Glutamatergic neuron (in vitro differentiated cells): ENCODE measurements at regions not wholly inside any gene's neighbourhood (a gene's known extent, or its start where the extent isn't known, plus 50 kb on each side); places are given as distances from the start of the nearest gene placed in this dataset.

Experiments
- DNase-seq: peaks from one replicate; pipeline ENCODE4 v3.0.0; 2022
- H3K27ac Mint-ChIP-seq: one replicate; pipeline ENCODE4 v1.8.0; 2020; ENCODE audit warnings: mild to moderate bottlenecking, mixed read lengths, inconsistent platforms; ENCODE audit not compliant: unreplicated experiment
- H3K27me3 Mint-ChIP-seq: one replicate; pipeline ENCODE4 v1.8.0; 2020; ENCODE audit warnings: mild to moderate bottlenecking, moderate library complexity, mixed read lengths, inconsistent platforms; ENCODE audit not compliant: unreplicated experiment
- H3K36me3 Mint-ChIP-seq: one replicate; pipeline ENCODE4 v1.8.0; 2020; ENCODE audit warnings: mild to moderate bottlenecking, mixed read lengths, inconsistent platforms; ENCODE audit not compliant: unreplicated experiment
- H3K4me1 Mint-ChIP-seq: one replicate; pipeline ENCODE4 v1.8.0; 2020; ENCODE audit warnings: mild to moderate bottlenecking, low read depth, mixed read lengths, inconsistent platforms; ENCODE audit not compliant: unreplicated experiment
- H3K4me3 Mint-ChIP-seq: one replicate; pipeline ENCODE4 v1.8.0; 2020; ENCODE audit warnings: mild to moderate bottlenecking, mixed read lengths, inconsistent platforms; ENCODE audit not compliant: unreplicated experiment
- H3K9me3 Mint-ChIP-seq: one replicate; pipeline ENCODE4 v1.8.0; 2020; ENCODE audit warnings: mild to moderate bottlenecking, moderate library complexity, mixed read lengths, inconsistent platforms; ENCODE audit not compliant: unreplicated experiment
- CTCF ChIP-seq: fragments of 200-600 bp; sonication (generic); IDR thresholded peaks from one replicate; pipeline ENCODE4 v1.5.0; 2021; ENCODE audit not compliant: partially characterized antibody, unreplicated experiment

- no peak overlapping the region for H3K27ac Mint-ChIP-seq
- no peak for DNase-seq
- H3K4me1 Mint-ChIP-seq: no peaks in the 10 kb centered on the region
- no peaks in the 10 kb centered on the region for H3K27me3 Mint-ChIP-seq
- H3K4me3 Mint-ChIP-seq: no peak overlapping the region
- no peaks in the 10 kb centered on the region for H3K36me3 Mint-ChIP-seq
- no peak for TF ChIP-seq CTCF
- no peaks in the 10 kb centered on the region for H3K9me3 Mint-ChIP-seq
Observed at GRCh38 chr11:106187860-106188456, 110.5 kb downstream of the AASDHPPT start.

GRCh38 chr11:106193956-106194355 lies 116.5 kb downstream of the AASDHPPT start:
- H3K27ac Mint-ChIP-seq: no peak overlapping the region

GRCh38 chr11:106197438-106197837 lies 120.0 kb downstream of the AASDHPPT start:
- peaks cover 3% of the 10 kb centered on the region for H3K36me3 Mint-ChIP-seq
- no peak for TF ChIP-seq CTCF
- no peak overlapping the region for H3K27ac Mint-ChIP-seq
- H3K27me3 Mint-ChIP-seq: no peaks in the 10 kb centered on the region
- no peaks in the 10 kb centered on the region for H3K9me3 Mint-ChIP-seq
- DNase-seq: no peak
- no peaks in the 10 kb centered on the region for H3K4me1 Mint-ChIP-seq
- H3K4me3 Mint-ChIP-seq: no peak overlapping the region

More at GRCh38 chr11:106193956-106194355, 116.5 kb downstream of the AASDHPPT start:
- Mint-ChIP-seq H3K36me3 (peaks cover 3% of the 10 kb centered on the region), H3K4me1 (no peaks in the 10 kb centered on the region), H3K9me3 (no peaks in the 10 kb centered on the region), H3K4me3 (no peak overlapping the region), H3K27me3 (no peaks in the 10 kb centered on the region)
- TF ChIP-seq CTCF: no peak
- no peak for DNase-seq

- Mint-ChIP-seq H3K27ac (no peak overlapping the region), H3K36me3 (peaks cover 3% of the 10 kb centered on the region), H3K4me1 (no peaks in the 10 kb centered on the region), H3K27me3 (no peaks in the 10 kb centered on the region), H3K9me3 (no peaks in the 10 kb centered on the region), H3K4me3 (no peak overlapping the region)
- no peak for DNase-seq
- TF ChIP-seq CTCF: no peak
Observed at GRCh38 chr11:106202935-106203620, 125.6 kb downstream of the AASDHPPT start.

- no peak overlapping the region for H3K4me3 Mint-ChIP-seq
- H3K4me1 Mint-ChIP-seq: no peaks in the 10 kb centered on the region
Observed at GRCh38 chr11:106208760-106209159, 131.3 kb downstream of the AASDHPPT start.

More at GRCh38 chr11:106208760-106209159, 131.3 kb downstream of the AASDHPPT start:
- DNase-seq: no peak
- Mint-ChIP-seq H3K27me3 (no peaks in the 10 kb centered on the region), H3K27ac (no peak overlapping the region), H3K9me3 (no peaks in the 10 kb centered on the region), H3K36me3 (no peaks in the 10 kb centered on the region)
- TF ChIP-seq CTCF: no peak
